ENCODE measurements at regions not wholly inside any gene's neighbourhood (a gene's known extent, or its start where the extent isn't known, plus 50 kb on each side); places are given as distances from the start of the nearest gene placed in this dataset.

DNA sequence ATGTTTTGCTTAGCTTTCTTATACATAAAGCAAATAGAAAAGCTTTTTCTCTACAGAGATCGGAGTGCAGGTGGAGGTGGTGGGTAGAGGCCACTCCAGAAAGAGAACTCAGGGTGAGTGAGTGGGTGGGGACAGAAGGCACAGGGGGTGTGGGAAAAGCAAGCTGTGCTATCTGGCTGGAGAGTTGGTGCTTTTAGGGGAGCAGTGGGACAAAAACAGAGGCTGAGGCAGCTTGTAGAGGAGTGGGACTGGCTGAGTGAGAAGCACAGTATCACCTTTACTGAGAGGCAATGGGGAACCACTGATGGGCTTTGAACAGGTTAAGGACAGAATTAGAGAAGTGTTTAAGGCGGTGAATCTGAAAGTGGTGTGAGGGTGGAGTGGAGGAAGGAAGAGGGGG, 275.3 kb downstream of the TCF7L2 start:
- no peak for TF ChIP-seq ZNF274 (IDR thresholded peaks at IDR 0.05; ENCODE audit: low read depth, low read length)
- no peak for TF ChIP-seq JUND (IDR thresholded peaks at IDR 0.05)
- TF ChIP-seq POLR2A (IDR thresholded peaks at IDR 0.05; ENCODE audit: borderline replicate concordance, extremely low read depth, insufficient read depth, insufficient read length) = no peak
- TF ChIP-seq EZH2 (IDR thresholded peaks at IDR 0.05) = no peak
- TF ChIP-seq, protein P1, sequence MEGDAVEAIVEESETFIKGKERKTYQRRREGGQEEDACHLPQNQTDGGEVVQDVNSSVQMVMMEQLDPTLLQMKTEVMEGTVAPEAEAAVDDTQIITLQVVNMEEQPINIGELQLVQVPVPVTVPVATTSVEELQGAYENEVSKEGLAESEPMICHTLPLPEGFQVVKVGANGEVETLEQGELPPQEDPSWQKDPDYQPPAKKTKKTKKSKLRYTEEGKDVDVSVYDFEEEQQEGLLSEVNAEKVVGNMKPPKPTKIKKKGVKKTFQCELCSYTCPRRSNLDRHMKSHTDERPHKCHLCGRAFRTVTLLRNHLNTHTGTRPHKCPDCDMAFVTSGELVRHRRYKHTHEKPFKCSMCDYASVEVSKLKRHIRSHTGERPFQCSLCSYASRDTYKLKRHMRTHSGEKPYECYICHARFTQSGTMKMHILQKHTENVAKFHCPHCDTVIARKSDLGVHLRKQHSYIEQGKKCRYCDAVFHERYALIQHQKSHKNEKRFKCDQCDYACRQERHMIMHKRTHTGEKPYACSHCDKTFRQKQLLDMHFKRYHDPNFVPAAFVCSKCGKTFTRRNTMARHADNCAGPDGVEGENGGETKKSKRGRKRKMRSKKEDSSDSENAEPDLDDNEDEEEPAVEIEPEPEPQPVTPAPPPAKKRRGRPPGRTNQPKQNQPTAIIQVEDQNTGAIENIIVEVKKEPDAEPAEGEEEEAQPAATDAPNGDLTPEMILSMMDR (IDR thresholded peaks at IDR 0.05 in 2 of 3, conservative IDR thresholded peaks at IDR 0.05 in 1 of 3; ENCODE audit: borderline replicate concordance in 1 of 3, insufficient read depth in 1 of 3, low read depth in 2 of 3, low read length in 2 of 3) = no peak
- no peak for TF ChIP-seq POLR2AphosphoS5 (IDR thresholded peaks at IDR 0.05; ENCODE audit: low read depth, low read length)
- TF ChIP-seq RAD21 (IDR thresholded peaks at IDR 0.05; ENCODE audit: low read depth) = no peak
- TF ChIP-seq TCF7L2 (IDR thresholded peaks at IDR 0.05; ENCODE audit: borderline replicate concordance, extremely low read depth, insufficient read depth, insufficient read length) = no peak
- no peak for TF ChIP-seq EGR1 (IDR thresholded peaks at IDR 0.05; ENCODE audit: low read depth)
- no peak for TF ChIP-seq CBX3 (IDR thresholded peaks at IDR 0.05; ENCODE audit: low read depth)
- TF ChIP-seq, protein P2, sequence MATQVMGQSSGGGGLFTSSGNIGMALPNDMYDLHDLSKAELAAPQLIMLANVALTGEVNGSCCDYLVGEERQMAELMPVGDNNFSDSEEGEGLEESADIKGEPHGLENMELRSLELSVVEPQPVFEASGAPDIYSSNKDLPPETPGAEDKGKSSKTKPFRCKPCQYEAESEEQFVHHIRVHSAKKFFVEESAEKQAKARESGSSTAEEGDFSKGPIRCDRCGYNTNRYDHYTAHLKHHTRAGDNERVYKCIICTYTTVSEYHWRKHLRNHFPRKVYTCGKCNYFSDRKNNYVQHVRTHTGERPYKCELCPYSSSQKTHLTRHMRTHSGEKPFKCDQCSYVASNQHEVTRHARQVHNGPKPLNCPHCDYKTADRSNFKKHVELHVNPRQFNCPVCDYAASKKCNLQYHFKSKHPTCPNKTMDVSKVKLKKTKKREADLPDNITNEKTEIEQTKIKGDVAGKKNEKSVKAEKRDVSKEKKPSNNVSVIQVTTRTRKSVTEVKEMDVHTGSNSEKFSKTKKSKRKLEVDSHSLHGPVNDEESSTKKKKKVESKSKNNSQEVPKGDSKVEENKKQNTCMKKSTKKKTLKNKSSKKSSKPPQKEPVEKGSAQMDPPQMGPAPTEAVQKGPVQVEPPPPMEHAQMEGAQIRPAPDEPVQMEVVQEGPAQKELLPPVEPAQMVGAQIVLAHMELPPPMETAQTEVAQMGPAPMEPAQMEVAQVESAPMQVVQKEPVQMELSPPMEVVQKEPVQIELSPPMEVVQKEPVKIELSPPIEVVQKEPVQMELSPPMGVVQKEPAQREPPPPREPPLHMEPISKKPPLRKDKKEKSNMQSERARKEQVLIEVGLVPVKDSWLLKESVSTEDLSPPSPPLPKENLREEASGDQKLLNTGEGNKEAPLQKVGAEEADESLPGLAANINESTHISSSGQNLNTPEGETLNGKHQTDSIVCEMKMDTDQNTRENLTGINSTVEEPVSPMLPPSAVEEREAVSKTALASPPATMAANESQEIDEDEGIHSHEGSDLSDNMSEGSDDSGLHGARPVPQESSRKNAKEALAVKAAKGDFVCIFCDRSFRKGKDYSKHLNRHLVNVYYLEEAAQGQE (IDR thresholded peaks at IDR 0.05; ENCODE audit: low read depth) = no peak
- TF ChIP-seq EZH2phosphoT487 (IDR thresholded peaks at IDR 0.05; ENCODE audit: borderline replicate concordance) = no peak
- no peak for TF ChIP-seq FOSL1 (IDR thresholded peaks at IDR 0.05; ENCODE audit: low read depth)
- TF ChIP-seq ZFX (IDR thresholded peaks at IDR 0.05) = no peak
